GM18508 (cell line): ENCODE measurements at regions not wholly inside any gene's neighbourhood (a gene's known extent, or its start where the extent isn't known, plus 50 kb on each side); places are given as distances from the start of the nearest gene placed in this dataset.
"Not testable (repeated sequence)": the region's sequence is repeated elsewhere in the genome, so short reads cannot be mapped to it uniquely, and the experiment has no call there.

Experiments
- ATAC-seq: cut with Tn5 transposase; IDR thresholded peaks from one replicate; pipeline ENCODE4 v1.9.1; 2021; ENCODE audit warnings: moderate number of reproducible peaks; ENCODE audit not compliant: insufficient read depth, unreplicated experiment

DNA sequence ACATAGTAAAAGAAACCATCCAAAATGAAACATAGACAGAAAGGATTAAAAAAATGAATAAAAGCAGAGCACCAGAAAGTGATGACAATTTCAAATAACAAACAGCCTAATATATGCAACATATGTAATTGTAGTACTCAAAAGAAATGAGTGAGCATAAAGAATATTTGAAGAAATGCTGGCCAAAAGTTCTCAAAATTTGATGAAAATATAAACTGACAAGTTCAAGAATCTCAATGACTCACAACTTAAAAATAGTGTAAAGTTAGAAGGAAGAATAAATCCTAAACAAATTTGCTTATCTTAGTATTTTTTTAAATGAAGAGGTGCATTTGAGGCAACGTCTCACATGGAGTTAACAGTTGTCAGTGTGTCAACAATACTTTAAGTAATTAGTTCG lies 498.9 kb downstream of the SLC6A15 start:
- ATAC-seq: no peak

GRCh38 chr12:84412226-84412625 lies 500.4 kb downstream of the SLC6A15 start:
- no peak for ATAC-seq

- ATAC-seq: no peak
Measured at GRCh38 chr12:84411031-84411430, 501.6 kb downstream of the SLC6A15 start.

GRCh38 chr12:84408936-84409335 lies 503.7 kb downstream of the SLC6A15 start:
- no peak for ATAC-seq

- not testable (repeated sequence) for ATAC-seq
Measured at GRCh38 chr12:84406720-84407119, 505.9 kb downstream of the SLC6A15 start.

GRCh38 chr12:84397846-84398245 lies 514.8 kb downstream of the SLC6A15 start:
- no peak for ATAC-seq

- no peak for ATAC-seq
Measured at GRCh38 chr12:84397263-84397662, 515.3 kb downstream of the SLC6A15 start.

- not testable (repeated sequence) for ATAC-seq
Measured at GRCh38 chr12:84391176-84391575, 521.4 kb downstream of the SLC6A15 start.

GRCh38 chr12:84384384-84384783 lies 528.2 kb downstream of the SLC6A15 start:
- ATAC-seq: no peak

DNA sequence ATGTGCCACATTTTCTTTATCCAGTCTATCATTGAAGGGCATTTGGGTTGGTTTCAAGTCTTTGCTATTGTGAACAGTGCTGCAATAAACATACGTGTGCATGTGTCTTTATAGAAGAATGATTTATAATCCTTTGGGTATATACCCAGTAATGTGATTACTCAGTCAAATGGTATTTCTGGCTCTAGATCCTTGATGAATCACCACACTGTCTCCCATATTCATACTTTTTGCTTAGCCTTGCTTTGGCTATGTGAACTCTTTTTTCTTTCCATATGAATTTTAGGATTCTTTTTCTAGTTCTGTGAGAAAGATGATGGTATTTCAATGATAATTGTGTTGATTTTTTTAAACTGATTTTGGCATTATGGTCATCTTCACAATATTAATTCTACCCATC lies 530.1 kb downstream of the SLC6A15 start:
- not testable (repeated sequence) for ATAC-seq

DNA sequence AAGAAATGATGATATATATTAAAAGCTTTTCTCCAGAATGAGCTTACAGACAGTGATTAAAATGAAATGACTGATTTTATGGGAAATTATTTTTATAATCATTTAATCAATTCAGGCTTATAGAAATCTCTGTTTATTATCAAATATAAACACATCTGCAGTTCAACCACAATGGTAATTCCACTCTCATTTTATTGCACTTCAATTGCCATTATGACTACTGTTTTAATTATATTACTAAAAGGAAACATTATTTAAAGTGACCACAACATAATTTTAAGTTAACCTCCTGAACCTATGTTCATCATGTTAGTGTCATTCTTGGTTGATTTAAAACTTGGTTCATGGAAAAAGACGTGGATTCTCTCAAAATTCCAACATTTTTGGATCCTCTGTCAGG lies 536.3 kb downstream of the SLC6A15 start:
- no peak for ATAC-seq

GRCh38 chr12:84375449-84376170 lies 537.0 kb downstream of the SLC6A15 start:
- ATAC-seq: no peak

- no peak for ATAC-seq
Measured at GRCh38 chr12:84362552-84362897, 550.1 kb downstream of the SLC6A15 start.

GRCh38 chr12:84361651-84362551 lies 550.7 kb downstream of the SLC6A15 start:
- no peak for ATAC-seq

DNA sequence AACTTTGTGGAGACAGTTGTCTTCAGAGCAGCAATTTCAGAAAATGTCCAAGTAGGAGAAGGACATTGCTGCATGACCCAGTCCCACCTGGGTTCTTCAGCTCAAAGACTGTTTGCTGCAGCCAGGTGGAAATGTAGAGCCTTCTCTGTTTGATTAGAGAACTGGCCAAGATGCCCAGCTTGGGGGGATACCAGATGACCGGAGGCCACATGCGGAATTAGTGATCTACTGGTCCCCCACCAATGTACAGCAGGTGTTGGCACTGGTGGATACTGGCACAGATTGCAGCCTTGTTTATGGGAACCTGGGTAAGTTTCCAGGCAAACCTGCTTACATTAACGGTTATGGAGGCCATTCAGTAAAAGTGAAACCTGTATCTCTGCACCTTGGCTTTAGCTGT lies 555.3 kb downstream of the SLC6A15 start:
- no peak for ATAC-seq

GRCh38 chr12:84356224-84356623 lies 556.4 kb downstream of the SLC6A15 start:
- no peak for ATAC-seq

- ATAC-seq: no peak
Measured at GRCh38 chr12:84355561-84355960, 557.0 kb downstream of the SLC6A15 start.

DNA sequence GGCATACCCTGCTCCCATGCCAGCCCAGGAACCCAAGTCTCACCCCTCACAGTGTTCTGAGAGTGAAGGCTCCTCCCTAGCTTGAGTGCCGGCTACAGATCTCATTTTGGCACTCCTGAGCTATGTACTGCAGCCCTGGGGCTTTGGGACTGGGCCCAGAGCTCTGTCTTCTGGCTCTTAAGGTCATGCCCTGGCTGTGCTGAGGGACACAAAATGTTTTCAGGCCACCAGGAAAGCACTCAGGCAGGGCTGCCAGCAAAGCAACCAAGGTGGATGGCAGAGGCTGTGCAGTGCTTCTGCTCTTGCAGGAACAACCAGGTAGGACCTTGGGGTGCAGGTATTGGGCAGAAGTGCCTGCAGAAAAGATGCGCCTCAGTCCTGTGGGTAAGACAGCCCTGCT lies 564.0 kb downstream of the SLC6A15 start:
- ATAC-seq: no peak

- ATAC-seq: no peak
Measured at GRCh38 chr12:84341467-84342193, 571.0 kb downstream of the SLC6A15 start.

- ATAC-seq: no peak
Measured at GRCh38 chr12:84336231-84336630, 576.4 kb downstream of the SLC6A15 start.

DNA sequence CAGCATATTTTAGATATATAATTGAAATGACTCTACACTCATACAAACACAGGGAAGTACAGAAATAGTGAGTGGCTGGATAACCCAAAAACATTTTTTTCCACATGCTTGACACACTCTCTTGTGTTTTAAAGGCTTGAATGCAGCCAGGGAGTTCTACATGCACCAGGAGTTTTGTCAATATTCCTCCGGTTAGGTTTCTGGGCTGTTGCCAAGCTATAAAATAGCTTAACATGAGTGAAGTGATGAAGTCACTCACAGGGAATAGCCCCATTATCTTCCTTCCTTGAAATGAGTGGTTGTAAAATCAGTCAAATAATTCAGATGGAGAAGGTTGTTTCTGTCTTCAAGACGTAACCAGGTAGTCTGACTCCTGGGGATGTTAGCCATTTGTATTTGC lies 582.7 kb downstream of the SLC6A15 start:
- ATAC-seq: no peak
